Naive B cell (primary cell): ENCODE measurements at regions not wholly inside any gene's neighbourhood (a gene's known extent, or its start where the extent isn't known, plus 50 kb on each side); places are given as distances from the start of the nearest gene placed in this dataset.

Source experiments
- ATAC-seq, 2 donors: fragments of 150-1000 bp; cut with Tn5 transposase; 2 replicates each; pipeline ENCODE4 v1.10.0; 2021; ENCODE audit warnings: low read depth in 2 of 2, mild to moderate bottlenecking in 2 of 2, moderate library complexity in 2 of 2
- DNase-seq: peaks from one replicate; pipeline ENCODE4 v3.0.0; 2022
- H3K27ac Mint-ChIP-seq, 6 donors: one replicate each; pipeline ENCODE4 v1.8.0; 2020 to 2022; ENCODE audit warnings: mild to moderate bottlenecking in 6 of 6, mixed read lengths in 6 of 6, moderate library complexity in 5 of 6, inconsistent platforms in 2 of 6
- H3K27me3 Mint-ChIP-seq, 3 donors: one replicate each; pipeline ENCODE4 v1.8.0; 2021 to 2022; ENCODE audit warnings: mixed read lengths in 3 of 3, mild to moderate bottlenecking in 1 of 3
- H3K36me3 Mint-ChIP-seq, 2 donors: one replicate each; pipeline ENCODE4 v1.8.0; 2020 to 2022; ENCODE audit warnings: mixed read lengths in 2 of 2, inconsistent platforms in 1 of 2, mild to moderate bottlenecking in 1 of 2
- H3K4me1 Mint-ChIP-seq, 3 donors: one replicate each; pipeline ENCODE4 v1.8.0; 2020 to 2022; ENCODE audit warnings: mixed read lengths in 3 of 3, inconsistent platforms in 1 of 3, mild to moderate bottlenecking in 1 of 3, moderate library complexity in 1 of 3
- H3K4me3 Mint-ChIP-seq, 8 donors: one replicate each; pipeline ENCODE4 v1.8.0; 2020 to 2022; ENCODE audit warnings: mild to moderate bottlenecking in 8 of 8, mixed read lengths in 8 of 8, moderate library complexity in 8 of 8, inconsistent platforms in 2 of 8
- H3K9me3 Mint-ChIP-seq, 7 donors: one replicate each; pipeline ENCODE4 v1.8.0; 2020 to 2022; ENCODE audit warnings: mixed read lengths in 7 of 7, mild to moderate bottlenecking in 5 of 7, inconsistent platforms in 2 of 7, moderate library complexity in 1 of 7

- H3K9me3 Mint-ChIP-seq: peaks cover 0 to 11% (median 3%) of the 10 kb centered on the region in 7 donors
- no peaks in the 10 kb centered on the region for H3K36me3 Mint-ChIP-seq
- ATAC-seq: no peak
- no peaks in the 10 kb centered on the region for H3K4me1 Mint-ChIP-seq
- no peaks in the 10 kb centered on the region for H3K27me3 Mint-ChIP-seq
- no peak for DNase-seq
- H3K4me3 Mint-ChIP-seq: no peak overlapping the region
- no peak overlapping the region for H3K27ac Mint-ChIP-seq
These were observed 258.7 kb downstream of the HTR1B start for GRCh38 chr6:77204555-77204954.

GRCh38 chr6:77183447-77183846 is 279.8 kb downstream of the HTR1B start:
- Mint-ChIP-seq H3K27me3 (no peaks in the 10 kb centered on the region), H3K9me3 (peaks cover 0 to 35% (median 4%) of the 10 kb centered on the region in 7 donors), H3K4me1 (no peaks in the 10 kb centered on the region), H3K36me3 (no peaks in the 10 kb centered on the region), H3K27ac (no peak overlapping the region), H3K4me3 (no peak overlapping the region)
- no peak for ATAC-seq
- DNase-seq: no peak

DNA sequence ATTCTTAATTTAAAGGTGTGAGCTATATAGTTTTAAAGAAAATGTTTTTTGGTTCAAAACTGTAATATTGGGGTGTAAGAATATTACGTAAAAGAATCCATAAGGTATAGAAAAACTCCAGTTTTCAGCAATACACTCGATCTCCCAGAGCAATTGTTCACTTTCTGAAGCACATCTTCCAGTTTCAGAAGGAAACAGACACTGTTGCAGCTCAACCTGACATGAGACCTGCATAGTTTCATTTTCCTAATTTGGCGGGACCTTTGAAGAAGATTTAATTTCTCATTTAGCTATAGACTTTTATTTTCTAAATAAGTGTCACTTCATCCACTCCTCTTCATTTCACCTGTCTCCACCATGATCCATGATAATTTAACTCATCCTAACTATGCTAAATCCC is 281.5 kb downstream of the HTR1B start:
- Mint-ChIP-seq H3K27ac (no peak overlapping the region), H3K27me3 (no peaks in the 10 kb centered on the region), H3K9me3 (peaks cover 0 to 24% (median 1%) of the 10 kb centered on the region in 7 donors), H3K36me3 (no peaks in the 10 kb centered on the region), H3K4me1 (no peaks in the 10 kb centered on the region), H3K4me3 (no peak overlapping the region)
- DNase-seq (no peak), ATAC-seq (no peak)

DNA sequence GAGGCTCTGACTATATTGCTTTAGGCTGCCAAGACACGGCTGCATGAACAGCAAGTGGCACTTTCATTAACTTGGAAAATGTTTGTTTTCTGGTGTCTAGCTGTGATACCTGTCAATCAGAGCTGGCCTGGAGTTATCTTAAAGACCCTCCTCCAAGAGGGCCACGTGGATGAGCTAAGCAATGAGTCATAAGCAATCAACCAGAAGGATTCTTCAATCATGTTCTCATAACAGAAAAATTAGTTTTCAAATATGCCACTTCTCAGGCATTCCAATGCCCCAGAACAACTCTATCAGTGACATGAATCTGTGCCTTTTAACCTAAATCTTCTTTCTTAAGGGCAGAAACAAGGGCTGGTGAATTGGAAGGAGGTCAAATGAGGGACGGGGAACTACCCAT is 283.0 kb downstream of the HTR1B start:
- no peaks in the 10 kb centered on the region for H3K27me3 Mint-ChIP-seq
- H3K4me1 Mint-ChIP-seq: no peaks in the 10 kb centered on the region
- H3K27ac Mint-ChIP-seq: no peak overlapping the region
- H3K36me3 Mint-ChIP-seq: no peaks in the 10 kb centered on the region
- DNase-seq (no peak), ATAC-seq (no peak)
- no peak overlapping the region for H3K4me3 Mint-ChIP-seq
- H3K9me3 Mint-ChIP-seq: peaks cover 0 to 17% (median 2%) of the 10 kb centered on the region in 7 donors

DNA sequence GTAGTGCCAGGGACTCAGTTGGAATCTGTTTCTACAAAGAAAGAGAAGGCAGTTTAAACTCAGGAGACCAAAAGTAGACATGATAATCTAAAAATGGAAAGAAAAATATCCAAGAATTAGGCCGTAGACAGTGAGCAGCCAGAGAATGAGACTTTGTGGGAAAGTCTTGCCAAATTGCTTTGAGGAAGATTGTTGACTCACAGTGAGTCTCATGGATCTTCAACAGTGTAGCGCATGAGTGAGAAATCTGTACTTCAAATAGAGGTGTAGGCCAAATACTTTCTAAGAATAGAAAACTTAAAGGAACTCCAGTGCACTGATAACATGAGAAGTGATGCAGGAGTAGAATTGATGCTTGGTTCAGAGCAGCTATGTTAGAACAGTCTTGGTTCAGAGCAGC is 284.5 kb downstream of the HTR1B start:
- no peak for DNase-seq
- Mint-ChIP-seq H3K9me3 (peaks cover 0 to 19% (median 5%) of the 10 kb centered on the region in 7 donors), H3K4me1 (no peaks in the 10 kb centered on the region), H3K27me3 (no peaks in the 10 kb centered on the region), H3K4me3 (no peak overlapping the region), H3K27ac (no peak overlapping the region), H3K36me3 (no peaks in the 10 kb centered on the region)
- no peak for ATAC-seq

GRCh38 chr6:77177470-77177869 is 285.8 kb downstream of the HTR1B start:
- H3K27ac Mint-ChIP-seq: no peak overlapping the region
- ATAC-seq: no peak
- DNase-seq: no peak
- peaks cover 2 to 14% (median 4%) of the 10 kb centered on the region in 7 donors for H3K9me3 Mint-ChIP-seq
- no peaks in the 10 kb centered on the region for H3K27me3 Mint-ChIP-seq
- no peaks in the 10 kb centered on the region for H3K4me1 Mint-ChIP-seq
- H3K4me3 Mint-ChIP-seq: no peak overlapping the region
- H3K36me3 Mint-ChIP-seq: no peaks in the 10 kb centered on the region

DNA sequence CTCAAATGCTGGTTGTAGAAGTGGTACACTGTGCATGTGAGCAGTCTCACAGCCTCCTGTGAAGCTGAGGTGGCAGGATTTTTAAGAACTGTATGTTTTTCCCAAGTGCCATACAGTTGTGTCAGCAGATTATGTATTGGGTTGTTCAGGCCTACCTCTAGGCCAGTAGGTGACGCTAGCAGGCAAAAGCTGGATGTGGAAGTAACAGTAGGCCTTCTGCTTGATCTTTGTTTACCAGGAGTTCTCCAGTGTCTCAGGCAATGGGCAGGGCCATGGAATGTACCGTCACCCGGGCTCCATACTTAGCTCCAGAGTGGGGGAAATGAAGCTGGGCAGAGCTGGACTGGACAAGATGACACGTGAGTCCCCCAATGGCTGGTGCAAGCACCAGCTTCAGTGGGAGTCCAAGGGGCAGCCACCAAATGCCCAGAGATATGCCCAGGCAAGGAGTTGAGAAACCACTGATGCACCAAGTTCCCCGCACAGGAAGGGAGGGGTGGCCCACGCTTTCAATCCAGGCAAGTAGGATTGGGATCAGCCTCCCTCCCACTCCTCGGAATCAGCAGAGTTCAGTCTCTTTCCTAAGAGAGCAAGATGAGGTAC is 289.7 kb downstream of the HTR1B start:
- DNase-seq: no peak
- no peak for ATAC-seq
- Mint-ChIP-seq H3K4me1 (no peaks in the 10 kb centered on the region), H3K4me3 (no peak overlapping the region), H3K9me3 (peaks cover 4 to 19% (median 8%) of the 10 kb centered on the region in 7 donors), H3K27ac (no peak overlapping the region), H3K27me3 (no peaks in the 10 kb centered on the region), H3K36me3 (no peaks in the 10 kb centered on the region)

DNA sequence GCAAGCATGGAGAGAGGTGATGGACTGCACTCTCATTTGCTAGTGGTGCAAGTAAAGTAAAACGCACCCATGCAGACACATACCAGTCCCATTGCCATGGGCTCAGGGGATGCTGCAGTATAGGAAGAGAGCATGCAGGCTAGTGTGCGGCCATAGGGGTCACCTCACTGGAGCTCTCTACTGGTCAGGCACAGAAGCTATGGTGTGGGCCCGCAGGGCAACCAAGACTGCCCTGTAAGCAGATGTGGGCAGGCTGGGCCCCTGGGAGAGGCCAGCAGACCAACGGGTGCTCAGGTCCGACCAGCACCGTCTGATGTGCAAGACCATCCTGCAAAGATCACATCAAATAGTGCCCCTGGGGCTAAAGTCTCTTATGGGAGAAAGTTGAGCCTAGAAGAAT is 290.7 kb downstream of the HTR1B start:
- H3K4me1 Mint-ChIP-seq: no peaks in the 10 kb centered on the region
- ATAC-seq (no peak), DNase-seq (no peak)
- peaks cover 4 to 24% (median 12%) of the 10 kb centered on the region in 7 donors for H3K9me3 Mint-ChIP-seq
- H3K36me3 Mint-ChIP-seq: no peaks in the 10 kb centered on the region
- H3K27ac Mint-ChIP-seq: no peak overlapping the region
- no peak overlapping the region for H3K4me3 Mint-ChIP-seq
- H3K27me3 Mint-ChIP-seq: no peaks in the 10 kb centered on the region

GRCh38 chr6:77159730-77160129 is 303.6 kb downstream of the HTR1B start:
- Mint-ChIP-seq H3K4me1 (no peaks in the 10 kb centered on the region), H3K9me3 (peaks cover 1 to 19% (median 9%) of the 10 kb centered on the region in 7 donors), H3K27me3 (no peaks in the 10 kb centered on the region), H3K27ac (no peak overlapping the region), H3K4me3 (no peak overlapping the region), H3K36me3 (no peaks in the 10 kb centered on the region)
- no peak for ATAC-seq
- no peak for DNase-seq

DNA sequence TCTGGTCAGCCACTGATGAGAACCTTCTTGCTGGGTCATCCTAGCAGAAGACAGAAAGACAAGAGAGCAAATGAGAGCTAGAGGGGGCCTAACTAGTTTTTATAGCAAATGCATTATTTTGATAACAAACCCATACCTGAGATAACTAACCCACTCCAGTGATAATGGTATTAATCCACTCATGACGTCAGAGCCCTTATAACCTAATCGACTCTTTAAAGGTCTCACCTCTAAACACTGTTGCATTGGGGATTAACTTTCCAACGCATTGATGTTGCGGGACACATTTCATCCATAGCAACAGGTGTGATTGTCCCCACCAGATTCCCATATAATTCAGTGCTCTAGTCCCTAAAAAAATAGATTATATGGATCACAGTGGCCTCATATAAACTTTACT is 312.1 kb downstream of the HTR1B start:
- ATAC-seq: no peak
- no peaks in the 10 kb centered on the region for H3K4me1 Mint-ChIP-seq
- no peak overlapping the region for H3K4me3 Mint-ChIP-seq
- no peaks in the 10 kb centered on the region for H3K27me3 Mint-ChIP-seq
- peaks cover 0 to 14% (median 4%) of the 10 kb centered on the region in 7 donors for H3K9me3 Mint-ChIP-seq
- H3K27ac Mint-ChIP-seq: no peak overlapping the region
- H3K36me3 Mint-ChIP-seq: no peaks in the 10 kb centered on the region
- DNase-seq: no peak

DNA sequence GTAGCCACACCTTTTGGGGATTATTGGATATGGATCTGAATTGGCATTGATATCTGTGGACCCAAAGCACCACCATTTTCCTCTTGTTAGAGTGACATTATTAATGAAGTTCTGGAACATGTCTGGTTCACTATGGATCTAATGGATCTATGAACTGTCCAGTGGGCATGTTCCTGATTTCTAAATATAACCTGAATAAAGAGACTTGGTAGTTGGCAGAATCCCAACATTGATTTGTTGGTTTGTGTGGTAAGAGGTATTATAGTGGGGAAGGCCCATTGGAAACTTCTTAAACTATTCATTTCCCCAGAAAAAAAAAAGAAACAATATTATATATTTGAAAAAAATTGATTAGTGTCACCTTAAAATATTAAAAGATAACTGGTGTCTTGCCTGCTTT is 312.6 kb downstream of the HTR1B start:
- Mint-ChIP-seq H3K36me3 (no peaks in the 10 kb centered on the region), H3K9me3 (peaks cover 0 to 10% (median 4%) of the 10 kb centered on the region in 7 donors), H3K27me3 (no peaks in the 10 kb centered on the region), H3K4me1 (no peaks in the 10 kb centered on the region), H3K27ac (no peak overlapping the region), H3K4me3 (no peak overlapping the region)
- DNase-seq (no peak), ATAC-seq (no peak)

DNA sequence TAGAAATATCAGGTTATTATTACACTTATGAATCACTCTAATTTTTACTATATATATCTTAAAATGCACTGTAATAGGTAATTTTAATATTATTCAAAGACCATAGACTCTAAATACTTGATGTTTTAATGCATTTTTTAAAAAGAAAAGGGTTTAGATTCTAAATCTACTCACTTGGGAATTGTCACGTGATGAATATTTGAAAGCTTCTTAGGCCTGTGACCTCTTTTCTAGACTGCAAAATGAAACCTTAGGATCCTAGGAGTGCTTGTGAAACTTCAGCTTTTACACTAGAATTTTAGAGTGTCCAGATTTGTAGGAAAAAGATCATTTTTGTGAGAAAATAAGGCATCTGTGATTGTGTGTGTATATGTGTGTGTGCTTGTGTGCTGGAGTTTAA is 318.0 kb downstream of the HTR1B start:
- Mint-ChIP-seq H3K4me3 (no peak overlapping the region), H3K9me3 (peaks cover 0 to 7% (median 0%) of the 10 kb centered on the region in 7 donors), H3K27ac (no peak overlapping the region), H3K4me1 (no peaks in the 10 kb centered on the region), H3K27me3 (no peaks in the 10 kb centered on the region), H3K36me3 (no peaks in the 10 kb centered on the region)
- DNase-seq (no peak), ATAC-seq (no peak)

DNA sequence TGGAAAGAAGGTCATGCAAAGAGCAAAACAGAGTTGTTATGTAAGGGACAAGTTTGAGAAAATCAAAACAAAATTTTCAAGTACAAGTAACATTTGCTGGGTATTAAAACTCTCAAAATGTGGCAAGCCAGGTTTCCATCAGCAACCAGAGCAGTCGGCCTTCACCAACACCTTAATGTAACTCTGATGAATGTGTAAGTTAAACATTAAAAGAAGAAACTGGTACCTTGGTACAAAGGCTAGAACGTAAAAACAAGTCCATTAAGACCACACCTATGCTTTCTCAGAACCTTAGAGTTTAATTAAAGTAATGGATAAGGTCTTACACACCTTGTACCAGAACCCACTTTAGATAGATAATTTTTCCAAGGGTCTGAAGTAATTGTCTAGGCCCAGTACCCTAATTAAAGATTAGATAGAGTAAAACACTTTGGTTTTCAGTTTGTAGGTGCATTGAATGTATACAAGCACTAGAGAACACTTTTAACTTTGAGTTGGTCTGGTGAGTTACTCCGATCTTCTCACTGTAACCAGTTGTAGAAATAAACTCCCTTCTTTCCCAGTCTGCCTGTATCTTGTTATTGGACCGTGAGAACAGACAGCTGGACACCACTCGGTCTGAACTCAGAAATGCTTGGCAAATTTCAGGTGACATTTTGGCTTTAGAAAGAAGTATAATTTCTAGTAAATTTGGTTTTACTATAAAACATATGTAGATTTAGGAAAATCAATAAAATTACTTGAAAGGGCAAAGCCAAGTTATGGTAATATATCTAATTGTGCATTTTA is 319.4 kb downstream of the HTR1B start:
- H3K36me3 Mint-ChIP-seq: no peaks in the 10 kb centered on the region
- no peak for ATAC-seq
- no peak overlapping the region for H3K27ac Mint-ChIP-seq
- no peaks in the 10 kb centered on the region for H3K4me1 Mint-ChIP-seq
- DNase-seq: no peak
- no peak overlapping the region for H3K4me3 Mint-ChIP-seq
- H3K27me3 Mint-ChIP-seq: no peaks in the 10 kb centered on the region
- peaks cover 0 to 7% (median 0%) of the 10 kb centered on the region in 7 donors for H3K9me3 Mint-ChIP-seq

DNA sequence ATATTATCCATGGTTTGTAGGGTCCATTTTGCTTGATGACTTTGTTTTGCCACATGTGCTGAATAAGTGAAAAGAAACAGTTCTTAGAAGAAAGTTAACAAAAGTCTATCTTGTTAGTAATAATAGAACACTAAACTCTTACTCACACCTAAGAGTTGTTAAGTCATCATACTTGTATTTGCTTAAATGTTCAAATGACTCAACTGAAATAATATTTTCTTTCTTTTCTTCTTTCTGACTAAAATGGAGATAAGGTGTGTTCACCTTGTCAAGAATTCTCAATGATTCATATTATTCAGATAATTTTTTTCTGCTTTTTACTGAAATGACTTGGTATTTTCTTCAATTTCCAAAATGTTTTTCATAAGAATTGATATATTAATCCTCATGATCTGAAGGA is 327.2 kb downstream of the HTR1B start:
- DNase-seq (no peak), ATAC-seq (no peak)
- no peak overlapping the region for H3K27ac Mint-ChIP-seq
- no peaks in the 10 kb centered on the region for H3K27me3 Mint-ChIP-seq
- peaks cover 0 to 7% (median 0%) of the 10 kb centered on the region in 7 donors for H3K9me3 Mint-ChIP-seq
- H3K4me3 Mint-ChIP-seq: no peak overlapping the region
- H3K4me1 Mint-ChIP-seq: no peaks in the 10 kb centered on the region
- H3K36me3 Mint-ChIP-seq: no peaks in the 10 kb centered on the region
